ENCODE measurements at regions not wholly inside any gene's neighbourhood (a gene's known extent, or its start where the extent isn't known, plus 50 kb on each side); places are given as distances from the start of the nearest gene placed in this dataset.

- ChIA-PET POLR2A (no interaction called here), CTCF (no interaction called here)
- TF ChIP-seq FOXA1 (IDR thresholded peaks at IDR 0.05) (no peak), NFRKB (IDR thresholded peaks at IDR 0.05) (no peak), FOXM1 (IDR thresholded peaks at IDR 0.05; ENCODE audit: borderline replicate concordance) (no peak), LEF1 (IDR thresholded peaks at IDR 0.05; ENCODE audit: borderline replicate concordance) (no peak), L3MBTL2 (conservative IDR thresholded peaks at IDR 0.05) (no peak), TARDBP (IDR thresholded peaks at IDR 0.05) (no peak), ARNT (IDR thresholded peaks at IDR 0.05) (no peak), BHLHE40 (IDR thresholded peaks at IDR 0.05; ENCODE audit: borderline replicate concordance) (no peak), PKNOX1 (IDR thresholded peaks at IDR 0.05) (no peak)
- no peak for DNase-seq (ENCODE audit: extremely low spot score)
Observed at GRCh38 chr2:60226943-60227342, 326.5 kb downstream of the BCL11A start.

GRCh38 chr2:60226191-60226590 is 327.3 kb downstream of the BCL11A start:
- POLR2A ChIA-PET: no interaction called here
- DNase-seq (ENCODE audit: extremely low spot score): no peak
- TF ChIP-seq FOXM1 (IDR thresholded peaks at IDR 0.05; ENCODE audit: borderline replicate concordance): no peak
- no peak for TF ChIP-seq HDGF (IDR thresholded peaks at IDR 0.05; ENCODE audit: borderline replicate concordance)
- TF ChIP-seq SUZ12 (IDR thresholded peaks at IDR 0.05): no peak
- CTCF ChIA-PET: no interaction called here

GRCh38 chr2:60223859-60224258 is 329.6 kb downstream of the BCL11A start:
- DNase-seq (ENCODE audit: extremely low spot score): no peak

GRCh38 chr2:60221098-60221497 is 332.4 kb downstream of the BCL11A start:
- ChIA-PET POLR2A (no interaction called here), CTCF (no interaction called here)
- no peak for DNase-seq (ENCODE audit: extremely low spot score)
- TF ChIP-seq PKNOX1 (IDR thresholded peaks at IDR 0.05) (no peak), FOXM1 (IDR thresholded peaks at IDR 0.05; ENCODE audit: borderline replicate concordance) (no peak), FOXK2 (IDR thresholded peaks at IDR 0.05) (no peak), CTBP1 (IDR thresholded peaks at IDR 0.05; ENCODE audit: borderline replicate concordance) (no peak), BHLHE40 (IDR thresholded peaks at IDR 0.05; ENCODE audit: borderline replicate concordance) (no peak), TARDBP (IDR thresholded peaks at IDR 0.05) (no peak), ARNT (IDR thresholded peaks at IDR 0.05) (no peak), L3MBTL2 (conservative IDR thresholded peaks at IDR 0.05) (no peak), LEF1 (IDR thresholded peaks at IDR 0.05; ENCODE audit: borderline replicate concordance) (no peak), FOXA1 (IDR thresholded peaks at IDR 0.05) (no peak), NFRKB (IDR thresholded peaks at IDR 0.05) (no peak), SUZ12 (IDR thresholded peaks at IDR 0.05) (no peak)

More at GRCh38 chr2:60223859-60224258, 329.6 kb downstream of the BCL11A start:
- ChIA-PET CTCF (no interaction called here), POLR2A (no interaction called here)
- TF ChIP-seq FOXK2 (IDR thresholded peaks at IDR 0.05) (no peak), LEF1 (IDR thresholded peaks at IDR 0.05; ENCODE audit: borderline replicate concordance) (no peak), SP1 (IDR thresholded peaks at IDR 0.05) (no peak), BHLHE40 (IDR thresholded peaks at IDR 0.05; ENCODE audit: borderline replicate concordance) (no peak), TARDBP (IDR thresholded peaks at IDR 0.05) (no peak), PKNOX1 (IDR thresholded peaks at IDR 0.05) (no peak), FOXA1 (IDR thresholded peaks at IDR 0.05) (no peak), FOXM1 (IDR thresholded peaks at IDR 0.05; ENCODE audit: borderline replicate concordance) (no peak), L3MBTL2 (conservative IDR thresholded peaks at IDR 0.05) (no peak), ARNT (IDR thresholded peaks at IDR 0.05) (no peak), ELF4 (IDR thresholded peaks at IDR 0.05) (no peak), NFRKB (IDR thresholded peaks at IDR 0.05) (no peak), SUZ12 (IDR thresholded peaks at IDR 0.05) (no peak), HDGF (IDR thresholded peaks at IDR 0.05; ENCODE audit: borderline replicate concordance) (no peak), ZNF384 (IDR thresholded peaks at IDR 0.05) (no peak), CTBP1 (IDR thresholded peaks at IDR 0.05; ENCODE audit: borderline replicate concordance) (no peak)

- CTCF ChIA-PET: interaction anchor here (0.6 kb wide), 1 partner anchor 331 kb away, joined by 3 read pairs; no protein-coding TSS in a partner anchor
- POLR2A ChIA-PET: no interaction called here
- TF ChIP-seq CTBP1 (IDR thresholded peaks at IDR 0.05; ENCODE audit: borderline replicate concordance) (no peak), HDGF (IDR thresholded peaks at IDR 0.05; ENCODE audit: borderline replicate concordance) (no peak), SUZ12 (IDR thresholded peaks at IDR 0.05) (no peak), ZNF384 (IDR thresholded peaks at IDR 0.05) (no peak), LEF1 (IDR thresholded peaks at IDR 0.05; ENCODE audit: borderline replicate concordance) (no peak), FOXK2 (IDR thresholded peaks at IDR 0.05) (no peak), ELF4 (IDR thresholded peaks at IDR 0.05) (no peak), FOXA1 (IDR thresholded peaks at IDR 0.05) (no peak), PKNOX1 (IDR thresholded peaks at IDR 0.05) (no peak), SP1 (IDR thresholded peaks at IDR 0.05) (no peak)
- DNase-seq (ENCODE audit: extremely low spot score): no peak
Observed at GRCh38 chr2:60219536-60219935, 333.9 kb downstream of the BCL11A start.

GRCh38 chr2:60216452-60216995 is 336.9 kb downstream of the BCL11A start:
- CTCF ChIA-PET: no interaction called here
- TF ChIP-seq CTBP1 (IDR thresholded peaks at IDR 0.05; ENCODE audit: borderline replicate concordance) (no peak), FOXM1 (IDR thresholded peaks at IDR 0.05; ENCODE audit: borderline replicate concordance) (no peak)
- no peak for DNase-seq (ENCODE audit: extremely low spot score)
- POLR2A ChIA-PET: no interaction called here

All from HEK293T (cell line).